Chondrocyte (in vitro differentiated cells): ENCODE measurements at regions not wholly inside any gene's neighbourhood (a gene's known extent, or its start where the extent isn't known, plus 50 kb on each side); places are given as distances from the start of the nearest gene placed in this dataset.

Experiments
- DNase-seq: peaks from one replicate; pipeline ENCODE4 v3.0.0; 2021; ENCODE audit warnings: mixed read lengths, low spot score
- H3K27ac Mint-ChIP-seq: one replicate; pipeline ENCODE4 v1.8.0; 2021; ENCODE audit warnings: mild to moderate bottlenecking, moderate library complexity, mixed read lengths; ENCODE audit not compliant: unreplicated experiment
- H3K27me3 Mint-ChIP-seq: 2 replicates; pipeline ENCODE4 v1.8.0; 2021; ENCODE audit warnings: low read depth, mixed read lengths
- H3K36me3 Mint-ChIP-seq: 2 replicates; pipeline ENCODE4 v1.8.0; 2021; ENCODE audit warnings: low read depth, mixed read lengths
- H3K4me1 Mint-ChIP-seq: 2 replicates; pipeline ENCODE4 v1.8.0; 2021; ENCODE audit warnings: low read depth, mild to moderate bottlenecking, mixed read lengths
- H3K4me3 Mint-ChIP-seq: one replicate; pipeline ENCODE4 v1.8.0; 2021; ENCODE audit warnings: mild to moderate bottlenecking, moderate library complexity, mixed read lengths; ENCODE audit not compliant: unreplicated experiment
- H3K9me3 Mint-ChIP-seq: 2 replicates; pipeline ENCODE4 v1.8.0; 2021; ENCODE audit warnings: low read depth, mixed read lengths
- TF ChIP-seq, protein P1 (sequence below): fragments of 200-600 bp; sonication (generic); IDR thresholded peaks from 2 replicates; pipeline ENCODE4 v1.5.0; 2021; ENCODE audit warnings: antibody characterized with exemption, mild to moderate bottlenecking, moderate library complexity

- Mint-ChIP-seq H3K4me3 (no peak overlapping the region), H3K4me1 (peaks cover 9% of the 10 kb centered on the region), H3K9me3 (no peaks in the 10 kb centered on the region), H3K27me3 (no peaks in the 10 kb centered on the region), H3K36me3 (no peaks in the 10 kb centered on the region), H3K27ac (no peak overlapping the region)
- no peak for DNase-seq
- TF ChIP-seq, protein P1, sequence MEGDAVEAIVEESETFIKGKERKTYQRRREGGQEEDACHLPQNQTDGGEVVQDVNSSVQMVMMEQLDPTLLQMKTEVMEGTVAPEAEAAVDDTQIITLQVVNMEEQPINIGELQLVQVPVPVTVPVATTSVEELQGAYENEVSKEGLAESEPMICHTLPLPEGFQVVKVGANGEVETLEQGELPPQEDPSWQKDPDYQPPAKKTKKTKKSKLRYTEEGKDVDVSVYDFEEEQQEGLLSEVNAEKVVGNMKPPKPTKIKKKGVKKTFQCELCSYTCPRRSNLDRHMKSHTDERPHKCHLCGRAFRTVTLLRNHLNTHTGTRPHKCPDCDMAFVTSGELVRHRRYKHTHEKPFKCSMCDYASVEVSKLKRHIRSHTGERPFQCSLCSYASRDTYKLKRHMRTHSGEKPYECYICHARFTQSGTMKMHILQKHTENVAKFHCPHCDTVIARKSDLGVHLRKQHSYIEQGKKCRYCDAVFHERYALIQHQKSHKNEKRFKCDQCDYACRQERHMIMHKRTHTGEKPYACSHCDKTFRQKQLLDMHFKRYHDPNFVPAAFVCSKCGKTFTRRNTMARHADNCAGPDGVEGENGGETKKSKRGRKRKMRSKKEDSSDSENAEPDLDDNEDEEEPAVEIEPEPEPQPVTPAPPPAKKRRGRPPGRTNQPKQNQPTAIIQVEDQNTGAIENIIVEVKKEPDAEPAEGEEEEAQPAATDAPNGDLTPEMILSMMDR, result no peak
Observed at GRCh38 chr4:124325690-124326089, 386.8 kb downstream of the ANKRD50 start.

- Mint-ChIP-seq H3K27me3 (no peaks in the 10 kb centered on the region), H3K9me3 (no peaks in the 10 kb centered on the region), H3K27ac (no peak overlapping the region), H3K4me3 (no peak overlapping the region), H3K36me3 (no peaks in the 10 kb centered on the region), H3K4me1 (peaks cover 1% of the 10 kb centered on the region)
- TF ChIP-seq, protein P1, result no peak
- DNase-seq, result no peak
Observed at GRCh38 chr4:124329134-124329533, 383.4 kb downstream of the ANKRD50 start.

DNA sequence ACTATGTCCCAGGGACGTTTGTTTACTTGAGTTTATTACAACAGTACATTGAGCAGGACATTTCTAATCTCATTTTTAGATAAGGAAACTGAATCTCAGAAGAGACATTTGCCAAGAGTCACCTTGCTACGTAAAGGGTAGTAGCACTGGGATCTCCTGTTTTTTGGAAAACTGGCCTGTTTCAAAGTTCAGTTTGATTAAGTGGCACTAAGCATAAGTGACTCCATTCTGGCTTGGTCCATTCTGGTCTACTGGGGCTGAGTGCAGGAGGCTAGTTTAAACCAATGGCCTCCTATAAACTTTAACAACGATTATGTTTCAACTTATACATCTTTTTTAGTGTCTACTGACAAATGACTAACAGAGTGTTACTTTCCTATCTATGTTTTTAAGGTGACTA lies 382.5 kb downstream of the ANKRD50 start:
- Mint-ChIP-seq H3K36me3 (no peaks in the 10 kb centered on the region), H3K4me3 (no peak overlapping the region), H3K27ac (no peak overlapping the region), H3K4me1 (peaks cover 5% of the 10 kb centered on the region), H3K27me3 (no peaks in the 10 kb centered on the region), H3K9me3 (no peaks in the 10 kb centered on the region)
- no peak for DNase-seq
- TF ChIP-seq, protein P1, result no peak

DNA sequence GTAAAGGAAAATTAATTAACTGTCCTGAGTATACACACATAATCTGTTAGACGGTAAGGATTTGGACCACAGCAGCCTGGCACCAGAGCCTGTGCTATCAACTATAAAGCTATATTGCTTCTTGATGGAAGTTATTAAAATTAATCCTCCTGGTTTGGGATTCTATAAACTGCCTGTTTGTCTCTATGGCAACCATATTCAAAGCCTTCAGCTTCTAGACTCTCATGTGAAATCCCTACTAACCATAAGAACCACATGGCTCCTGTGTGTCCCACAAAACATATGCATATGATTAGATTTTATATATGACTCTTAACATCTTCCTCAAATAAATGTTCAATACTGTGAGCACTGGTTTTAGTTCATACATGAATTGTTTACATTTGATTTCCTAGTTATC lies 380.8 kb downstream of the ANKRD50 start:
- Mint-ChIP-seq H3K9me3 (no peaks in the 10 kb centered on the region), H3K36me3 (no peaks in the 10 kb centered on the region), H3K27ac (no peak overlapping the region), H3K27me3 (no peaks in the 10 kb centered on the region), H3K4me1 (peaks cover 6% of the 10 kb centered on the region), H3K4me3 (no peak overlapping the region)
- no peak for DNase-seq
- TF ChIP-seq, protein P1, result no peak

- DNase-seq, result no peak
- no peak overlapping the region for H3K4me3 Mint-ChIP-seq
- H3K27ac Mint-ChIP-seq, result no peak overlapping the region
- H3K36me3 Mint-ChIP-seq, result no peaks in the 10 kb centered on the region
- H3K27me3 Mint-ChIP-seq, result no peaks in the 10 kb centered on the region
- H3K4me1 Mint-ChIP-seq, result peaks cover 11% of the 10 kb centered on the region
- TF ChIP-seq, protein P1, result no peak
- no peaks in the 10 kb centered on the region for H3K9me3 Mint-ChIP-seq
Observed at GRCh38 chr4:124333466-124333865, 379.1 kb downstream of the ANKRD50 start.
